ENCODE measurements at regions not wholly inside any gene's neighbourhood (a gene's known extent, or its start where the extent isn't known, plus 50 kb on each side); places are given as distances from the start of the nearest gene placed in this dataset.
"Not testable (repeated sequence)": the region's sequence is repeated elsewhere in the genome, so short reads cannot be mapped to it uniquely, and the experiment has no call there.

GRCh38 chr6:4662886-4663285, 113.3 kb upstream of the CDYL start:
- H3K27ac Mint-ChIP-seq = no peak overlapping the region
- peaks cover 7% of the 10 kb centered on the region for H3K27me3 Mint-ChIP-seq
- no peak for DNase-seq
- no peak overlapping the region for H3K4me3 Mint-ChIP-seq
- no peak for ATAC-seq
- H3K4me1 Mint-ChIP-seq (ENCODE audit: low read depth) = no peaks in the 10 kb centered on the region
- no peaks in the 10 kb centered on the region for H3K36me3 Mint-ChIP-seq (ENCODE audit: low read depth)
- POLR2A ChIA-PET = no interaction called here
- CTCF ChIA-PET = no interaction called here
- no peaks in the 10 kb centered on the region for H3K9me3 Mint-ChIP-seq
- TF ChIP-seq CTCF (IDR thresholded peaks at IDR 0.05) = no peak
- intact Hi-C loops (cut with micrococcal nuclease) = no loop called here

- Mint-ChIP-seq H3K9me3 (no peaks in the 10 kb centered on the region), H3K27ac (no peak overlapping the region), H3K36me3 (ENCODE audit: low read depth) (no peaks in the 10 kb centered on the region), H3K4me1 (ENCODE audit: low read depth) (no peaks in the 10 kb centered on the region), H3K4me3 (no peak overlapping the region), H3K27me3 (peaks cover 6% of the 10 kb centered on the region)
- intact Hi-C loops (cut with micrococcal nuclease) = no loop called here
- ATAC-seq (no peak), DNase-seq (no peak)
- CTCF ChIA-PET = no interaction called here
- TF ChIP-seq CTCF (IDR thresholded peaks at IDR 0.05) = no peak
- POLR2A ChIA-PET = no interaction called here
Observed at GRCh38 chr6:4661391-4661790, 114.8 kb upstream of the CDYL start.

GRCh38 chr6:4660377-4661321, 115.6 kb upstream of the CDYL start:
- Mint-ChIP-seq H3K36me3 (ENCODE audit: low read depth) (no peaks in the 10 kb centered on the region), H3K4me1 (ENCODE audit: low read depth) (no peaks in the 10 kb centered on the region), H3K4me3 (no peak overlapping the region), H3K27ac (no peak overlapping the region), H3K9me3 (no peaks in the 10 kb centered on the region), H3K27me3 (peaks cover 6% of the 10 kb centered on the region)
- intact Hi-C loops (cut with micrococcal nuclease) = no loop called here
- TF ChIP-seq CTCF (IDR thresholded peaks at IDR 0.05) = no peak
- ChIA-PET CTCF (no interaction called here), POLR2A (no interaction called here)
- ATAC-seq = no peak
- DNase-seq = no peak

GRCh38 chr6:4659719-4660118, 116.5 kb upstream of the CDYL start:
- H3K27ac Mint-ChIP-seq; ATAC-seq; intact Hi-C loops (cut with micrococcal nuclease); H3K9me3 Mint-ChIP-seq; H3K4me3 Mint-ChIP-seq; H3K36me3 Mint-ChIP-seq (ENCODE audit: low read depth); H3K27me3 Mint-ChIP-seq; DNase-seq; H3K4me1 Mint-ChIP-seq (ENCODE audit: low read depth); CTCF ChIA-PET; POLR2A ChIA-PET: not testable (repeated sequence)

GRCh38 chr6:4658486-4658885, 117.7 kb upstream of the CDYL start:
- DNase-seq (no peak), ATAC-seq (no peak)
- intact Hi-C loops (cut with micrococcal nuclease) = no loop called here
- no peaks in the 10 kb centered on the region for H3K36me3 Mint-ChIP-seq (ENCODE audit: low read depth)
- H3K4me3 Mint-ChIP-seq = no peak overlapping the region
- peaks cover 6% of the 10 kb centered on the region for H3K27me3 Mint-ChIP-seq
- TF ChIP-seq CTCF (IDR thresholded peaks at IDR 0.05) = no peak
- CTCF ChIA-PET = no interaction called here
- POLR2A ChIA-PET = no interaction called here
- H3K4me1 Mint-ChIP-seq (ENCODE audit: low read depth) = no peaks in the 10 kb centered on the region
- H3K27ac Mint-ChIP-seq = no peak overlapping the region
- H3K9me3 Mint-ChIP-seq = no peaks in the 10 kb centered on the region

Data from activated CD8-positive, alpha-beta T cell treated with anti-CD3 and anti-CD28 coated beads for 36 hours (primary cell).